ENCODE measurements at regions not wholly inside any gene's neighbourhood (a gene's known extent, or its start where the extent isn't known, plus 50 kb on each side); places are given as distances from the start of the nearest gene placed in this dataset.

GRCh38 chr6:142697922-142698321, 247.1 kb downstream of the HIVEP2 start:
- Mint-ChIP-seq H3K36me3 (ENCODE audit: low read depth) (no peaks in the 10 kb centered on the region), H3K4me3 (no peak overlapping the region)

More at GRCh38 chr6:142697922-142698321, 247.1 kb downstream of the HIVEP2 start:
- Histone ChIP-seq H3K4me1 (ENCODE audit: insufficient read depth) (peaks cover 18% of the 10 kb centered on the region), H3K27ac (ENCODE audit: low read depth) (no peak overlapping the region), H3K27me3 (ENCODE audit: insufficient read depth) (no peaks in the 10 kb centered on the region), H3K9me2 (ENCODE audit: insufficient read depth) (peaks cover 12% of the 10 kb centered on the region; the same call in 1 of the 2 replicates), H4K20me1 (replicated peaks; ENCODE audit: insufficient read depth) (no peaks in the 10 kb centered on the region), H3K36me3 (ENCODE audit: insufficient read depth) (no peaks in the 10 kb centered on the region), H3K79me2 (replicated peaks; ENCODE audit: insufficient read depth) (no peaks in the 10 kb centered on the region), H3F3A (replicated peaks; ENCODE audit: low read depth) (no peaks in the 10 kb centered on the region), H3K4me2 (no peak overlapping the region), H2AFZ (peak overlapping the region; percentile 91), H3K4me3 (no peak overlapping the region)
- ATAC-seq (no peak), DNase-seq (ENCODE audit: low spot score) (no peak)
- H3K27ac Mint-ChIP-seq: no peak overlapping the region
- H3K4me1 Mint-ChIP-seq: peaks cover 18% of the 10 kb centered on the region
- peaks cover 2% of the 10 kb centered on the region for H3K27me3 Mint-ChIP-seq (ENCODE audit: insufficient read depth, low read depth, poor library complexity)
- TF ChIP-seq EZH2phosphoT487 (IDR thresholded peaks at IDR 0.05; ENCODE audit: unreplicated experiment): no peak
- TF ChIP-seq, protein P1, sequence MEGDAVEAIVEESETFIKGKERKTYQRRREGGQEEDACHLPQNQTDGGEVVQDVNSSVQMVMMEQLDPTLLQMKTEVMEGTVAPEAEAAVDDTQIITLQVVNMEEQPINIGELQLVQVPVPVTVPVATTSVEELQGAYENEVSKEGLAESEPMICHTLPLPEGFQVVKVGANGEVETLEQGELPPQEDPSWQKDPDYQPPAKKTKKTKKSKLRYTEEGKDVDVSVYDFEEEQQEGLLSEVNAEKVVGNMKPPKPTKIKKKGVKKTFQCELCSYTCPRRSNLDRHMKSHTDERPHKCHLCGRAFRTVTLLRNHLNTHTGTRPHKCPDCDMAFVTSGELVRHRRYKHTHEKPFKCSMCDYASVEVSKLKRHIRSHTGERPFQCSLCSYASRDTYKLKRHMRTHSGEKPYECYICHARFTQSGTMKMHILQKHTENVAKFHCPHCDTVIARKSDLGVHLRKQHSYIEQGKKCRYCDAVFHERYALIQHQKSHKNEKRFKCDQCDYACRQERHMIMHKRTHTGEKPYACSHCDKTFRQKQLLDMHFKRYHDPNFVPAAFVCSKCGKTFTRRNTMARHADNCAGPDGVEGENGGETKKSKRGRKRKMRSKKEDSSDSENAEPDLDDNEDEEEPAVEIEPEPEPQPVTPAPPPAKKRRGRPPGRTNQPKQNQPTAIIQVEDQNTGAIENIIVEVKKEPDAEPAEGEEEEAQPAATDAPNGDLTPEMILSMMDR (conservative IDR thresholded peaks at IDR 0.05; ENCODE audit: low read depth in 2 of 2): no peak
- no peak for TF ChIP-seq REST (IDR thresholded peaks at IDR 0.05; ENCODE audit: unreplicated experiment)
- no peak for TF ChIP-seq STAT1 (IDR thresholded peaks at IDR 0.05; ENCODE audit: unreplicated experiment)
- TF ChIP-seq EZH2 (IDR thresholded peaks at IDR 0.05; ENCODE audit: low read depth, unreplicated experiment): no peak
- no peak for TF ChIP-seq NANOG (IDR thresholded peaks at IDR 0.05; ENCODE audit: borderline replicate concordance)
- TF ChIP-seq, protein P2, sequence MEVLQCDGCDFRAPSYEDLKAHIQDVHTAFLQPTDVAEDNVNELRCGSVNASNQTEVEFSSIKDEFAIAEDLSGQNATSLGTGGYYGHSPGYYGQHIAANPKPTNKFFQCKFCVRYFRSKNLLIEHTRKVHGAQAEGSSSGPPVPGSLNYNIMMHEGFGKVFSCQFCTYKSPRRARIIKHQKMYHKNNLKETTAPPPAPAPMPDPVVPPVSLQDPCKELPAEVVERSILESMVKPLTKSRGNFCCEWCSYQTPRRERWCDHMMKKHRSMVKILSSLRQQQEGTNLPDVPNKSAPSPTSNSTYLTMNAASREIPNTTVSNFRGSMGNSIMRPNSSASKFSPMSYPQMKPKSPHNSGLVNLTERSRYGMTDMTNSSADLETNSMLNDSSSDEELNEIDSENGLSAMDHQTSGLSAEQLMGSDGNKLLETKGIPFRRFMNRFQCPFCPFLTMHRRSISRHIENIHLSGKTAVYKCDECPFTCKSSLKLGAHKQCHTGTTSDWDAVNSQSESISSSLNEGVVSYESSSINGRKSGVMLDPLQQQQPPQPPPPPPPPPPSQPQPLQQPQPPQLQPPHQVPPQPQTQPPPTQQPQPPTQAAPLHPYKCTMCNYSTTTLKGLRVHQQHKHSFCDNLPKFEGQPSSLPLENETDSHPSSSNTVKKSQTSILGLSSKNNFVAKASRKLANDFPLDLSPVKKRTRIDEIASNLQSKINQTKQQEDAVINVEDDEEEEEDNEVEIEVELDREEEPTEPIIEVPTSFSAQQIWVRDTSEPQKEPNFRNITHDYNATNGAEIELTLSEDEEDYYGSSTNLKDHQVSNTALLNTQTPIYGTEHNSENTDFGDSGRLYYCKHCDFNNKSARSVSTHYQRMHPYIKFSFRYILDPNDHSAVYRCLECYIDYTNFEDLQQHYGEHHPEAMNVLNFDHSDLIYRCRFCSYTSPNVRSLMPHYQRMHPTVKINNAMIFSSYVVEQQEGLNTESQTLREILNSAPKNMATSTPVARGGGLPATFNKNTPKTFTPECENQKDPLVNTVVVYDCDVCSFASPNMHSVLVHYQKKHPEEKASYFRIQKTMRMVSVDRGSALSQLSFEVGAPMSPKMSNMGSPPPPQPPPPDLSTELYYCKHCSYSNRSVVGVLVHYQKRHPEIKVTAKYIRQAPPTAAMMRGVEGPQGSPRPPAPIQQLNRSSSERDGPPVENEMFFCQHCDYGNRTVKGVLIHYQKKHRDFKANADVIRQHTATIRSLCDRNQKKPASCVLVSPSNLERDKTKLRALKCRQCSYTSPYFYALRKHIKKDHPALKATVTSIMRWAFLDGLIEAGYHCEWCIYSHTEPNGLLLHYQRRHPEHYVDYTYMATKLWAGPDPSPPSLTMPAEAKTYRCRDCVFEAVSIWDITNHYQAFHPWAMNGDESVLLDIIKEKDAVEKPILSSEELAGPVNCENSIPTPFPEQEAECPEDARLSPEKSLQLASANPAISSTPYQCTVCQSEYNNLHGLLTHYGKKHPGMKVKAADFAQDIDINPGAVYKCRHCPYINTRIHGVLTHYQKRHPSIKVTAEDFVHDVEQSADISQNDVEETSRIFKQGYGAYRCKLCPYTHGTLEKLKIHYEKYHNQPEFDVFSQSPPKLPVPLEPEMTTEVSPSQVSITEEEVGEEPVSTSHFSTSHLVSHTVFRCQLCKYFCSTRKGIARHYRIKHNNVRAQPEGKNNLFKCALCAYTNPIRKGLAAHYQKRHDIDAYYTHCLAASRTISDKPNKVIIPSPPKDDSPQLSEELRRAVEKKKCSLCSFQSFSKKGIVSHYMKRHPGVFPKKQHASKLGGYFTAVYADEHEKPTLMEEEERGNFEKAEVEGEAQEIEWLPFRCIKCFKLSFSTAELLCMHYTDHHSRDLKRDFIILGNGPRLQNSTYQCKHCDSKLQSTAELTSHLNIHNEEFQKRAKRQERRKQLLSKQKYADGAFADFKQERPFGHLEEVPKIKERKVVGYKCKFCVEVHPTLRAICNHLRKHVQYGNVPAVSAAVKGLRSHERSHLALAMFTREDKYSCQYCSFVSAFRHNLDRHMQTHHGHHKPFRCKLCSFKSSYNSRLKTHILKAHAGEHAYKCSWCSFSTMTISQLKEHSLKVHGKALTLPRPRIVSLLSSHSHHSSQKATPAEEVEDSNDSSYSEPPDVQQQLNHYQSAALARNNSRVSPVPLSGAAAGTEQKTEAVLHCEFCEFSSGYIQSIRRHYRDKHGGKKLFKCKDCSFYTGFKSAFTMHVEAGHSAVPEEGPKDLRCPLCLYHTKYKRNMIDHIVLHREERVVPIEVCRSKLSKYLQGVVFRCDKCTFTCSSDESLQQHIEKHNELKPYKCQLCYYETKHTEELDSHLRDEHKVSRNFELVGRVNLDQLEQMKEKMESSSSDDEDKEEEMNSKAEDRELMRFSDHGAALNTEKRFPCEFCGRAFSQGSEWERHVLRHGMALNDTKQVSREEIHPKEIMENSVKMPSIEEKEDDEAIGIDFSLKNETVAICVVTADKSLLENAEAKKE (CRISPR knock-in tag; IDR thresholded peaks at IDR 0.05): no peak
- no peak for TF ChIP-seq ZNF114 (CRISPR knock-in tag; IDR thresholded peaks at IDR 0.05)
- no peak for TF ChIP-seq POLR2AphosphoS5 (IDR thresholded peaks at IDR 0.05; ENCODE audit: low read depth)
- TF ChIP-seq JUNB (IDR thresholded peaks at IDR 0.05; ENCODE audit: unreplicated experiment): no peak
- TF ChIP-seq ZNF331 (CRISPR knock-in tag; IDR thresholded peaks at IDR 0.05; ENCODE audit: low read depth): no peak
- TF ChIP-seq CREB1 (CRISPR knock-in tag; IDR thresholded peaks at IDR 0.05; ENCODE audit: low read depth): no peak
- H3K9me3 Mint-ChIP-seq: no peaks in the 10 kb centered on the region
